Amniotic stem cell (primary cell): ENCODE measurements at regions not wholly inside any gene's neighbourhood (a gene's known extent, or its start where the extent isn't known, plus 50 kb on each side); places are given as distances from the start of the nearest gene placed in this dataset.
"Not testable (repeated sequence)": the region's sequence is repeated elsewhere in the genome, so short reads cannot be mapped to it uniquely, and the experiment has no call there.

Source experiments
- DNase-seq: peaks from one replicate; lab custom pipeline; 2025; lab: John Stamatoyannopoulos, UW

DNA sequence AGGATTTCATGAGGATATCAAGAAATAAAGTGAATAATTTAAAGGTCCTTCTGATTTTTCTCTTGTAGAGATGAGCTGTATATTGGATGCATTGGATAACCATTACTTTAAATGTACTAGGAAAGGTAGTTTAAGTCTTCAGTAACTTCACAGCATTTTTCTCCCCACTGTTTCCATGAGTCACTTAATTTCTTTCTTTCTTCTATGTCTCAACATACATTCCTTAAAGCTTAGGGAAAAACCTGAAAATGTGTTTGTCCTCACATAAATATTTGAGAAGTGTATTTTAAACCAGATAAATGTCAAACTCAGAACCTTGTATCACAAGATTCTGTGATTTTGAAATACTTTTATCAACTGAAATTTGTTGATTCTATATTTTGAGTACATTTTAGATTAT is 1970.2 kb upstream of the FLRT2 start:
- no peak for DNase-seq

DNA sequence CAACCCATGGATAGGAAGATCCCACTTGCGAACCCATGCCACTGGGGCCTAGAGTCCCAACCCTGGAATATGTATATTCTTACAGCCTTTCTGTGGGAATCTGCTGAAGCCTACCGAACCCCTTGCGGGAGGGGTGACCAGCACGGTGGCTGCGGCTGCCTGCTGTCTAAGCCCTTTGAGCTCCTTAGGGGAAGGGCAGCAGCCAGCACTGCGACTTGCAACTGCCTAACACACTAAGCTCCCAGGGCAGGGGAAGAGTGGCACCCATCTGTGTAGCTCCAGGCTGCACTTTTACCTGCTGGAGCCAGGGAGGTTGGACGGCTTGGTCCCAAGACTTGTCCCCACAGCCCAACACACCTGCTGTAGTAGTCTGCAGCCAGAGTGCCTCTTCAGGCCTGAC is 1968.7 kb upstream of the FLRT2 start:
- DNase-seq, result no peak

DNA sequence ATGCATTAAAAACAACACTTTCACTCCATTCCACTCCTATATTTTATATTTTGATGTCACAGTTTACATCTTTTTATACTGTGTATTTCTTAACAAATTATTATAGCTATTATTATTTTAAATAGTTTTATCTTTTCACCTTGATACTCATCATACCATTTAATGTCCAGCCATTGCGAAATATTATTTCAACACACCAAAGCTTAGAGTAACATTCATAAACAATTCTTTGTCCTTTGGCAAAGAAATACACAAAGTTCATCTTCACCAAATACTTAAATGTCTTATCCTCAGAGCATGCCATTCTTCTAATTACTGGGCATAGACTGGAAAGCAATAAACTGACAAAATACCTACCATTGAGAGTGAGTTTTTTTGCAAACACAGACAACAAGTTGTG is 1963.4 kb upstream of the FLRT2 start:
- DNase-seq, result no peak

DNA sequence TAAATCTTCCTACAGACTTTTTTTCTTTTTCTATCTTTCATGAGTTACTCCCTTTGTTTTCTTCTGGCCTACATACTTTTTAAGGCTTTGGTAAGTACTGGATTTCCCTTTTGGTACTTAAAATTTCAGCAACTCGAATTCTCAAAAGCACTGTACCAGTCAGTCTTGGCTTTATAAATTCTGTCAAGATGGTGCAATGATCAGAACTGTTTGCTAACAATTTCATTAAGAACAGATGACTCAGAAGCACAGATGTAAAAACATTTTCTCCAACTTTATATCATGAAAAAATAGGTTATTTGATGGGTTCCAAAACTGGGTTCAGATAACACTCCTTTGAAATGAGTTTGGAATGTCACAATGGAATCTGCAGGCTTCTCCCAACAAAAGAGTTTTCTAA is 1961.8 kb upstream of the FLRT2 start:
- no peak for DNase-seq

DNA sequence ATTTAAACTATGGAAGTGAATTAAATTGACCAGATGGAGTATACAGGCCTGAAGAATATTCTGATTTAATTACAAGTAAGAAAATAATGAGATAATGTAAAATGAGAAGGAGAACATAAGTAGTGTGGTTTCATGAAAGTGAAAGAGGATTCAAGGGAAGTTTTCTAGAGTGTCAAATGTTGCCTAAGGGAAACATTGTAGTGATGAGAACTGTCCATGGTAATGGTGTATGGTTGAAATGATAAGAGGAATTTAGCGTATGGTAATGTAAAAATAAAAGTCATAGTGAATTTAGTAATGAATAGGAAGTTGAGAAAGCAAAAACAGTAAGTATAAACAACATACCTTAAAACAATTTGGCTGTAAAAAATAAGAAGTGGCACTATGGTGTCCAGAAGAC is 1954.6 kb upstream of the FLRT2 start:
- no peak for DNase-seq

DNA sequence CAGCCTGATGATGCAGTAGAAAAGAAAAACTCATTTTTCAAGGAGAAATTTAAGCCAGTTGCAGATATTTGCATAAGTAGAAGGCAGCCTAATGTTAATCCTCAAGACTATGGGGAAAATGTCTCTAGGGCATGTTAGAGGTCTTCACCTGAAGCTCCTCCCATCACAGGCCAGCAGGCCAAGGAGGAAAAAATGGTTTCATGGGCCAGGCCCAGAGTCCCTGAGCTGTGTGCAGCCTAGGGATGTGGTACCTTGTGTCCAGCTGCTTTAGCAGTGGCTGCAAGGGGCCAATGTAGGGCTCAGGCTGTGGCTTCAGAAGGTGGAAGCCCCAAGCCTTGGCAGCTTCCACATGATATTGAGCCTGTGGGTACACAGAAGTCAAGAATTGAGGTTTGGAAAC is 1946.7 kb upstream of the FLRT2 start:
- no peak for DNase-seq

DNA sequence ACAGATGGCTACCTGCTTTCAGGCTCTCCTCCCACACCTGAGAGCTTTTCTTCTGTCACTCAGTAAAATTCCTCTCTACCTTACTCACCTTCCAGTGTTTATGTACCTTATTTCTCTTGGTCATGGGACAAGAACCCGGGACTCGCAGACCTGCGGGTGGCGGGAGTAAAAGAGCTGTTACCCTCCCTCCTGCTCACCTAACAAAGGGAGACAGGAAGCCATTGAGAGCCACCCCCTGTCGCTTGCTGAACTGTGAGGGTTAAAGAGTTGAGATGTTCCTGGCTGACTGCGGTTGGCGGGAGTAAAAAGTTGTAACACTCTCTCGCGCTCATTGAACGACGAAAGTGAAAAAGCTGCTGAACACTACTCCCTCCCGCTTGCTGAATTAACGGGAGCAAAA is 1935.1 kb upstream of the FLRT2 start:
- no peak for DNase-seq

DNA sequence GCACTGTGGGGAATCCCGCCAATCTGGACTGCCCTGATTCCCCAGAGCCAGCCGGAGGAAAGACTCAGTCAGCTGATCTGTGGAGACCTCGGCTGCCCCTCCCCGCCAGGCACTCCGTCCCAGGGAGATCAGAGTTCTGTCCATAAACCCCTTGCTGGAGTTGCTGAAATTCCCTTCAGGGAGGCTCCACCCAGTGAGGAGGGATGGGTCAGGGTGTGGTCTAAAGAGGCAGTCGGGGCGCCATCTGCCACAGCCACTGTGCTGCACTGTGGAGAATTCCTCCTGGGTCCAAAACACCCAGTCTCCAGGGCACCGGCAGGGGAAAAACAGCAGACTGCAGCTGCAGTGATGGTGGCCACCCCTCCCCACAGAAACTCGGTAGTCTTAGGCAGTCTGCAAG is 1922.3 kb upstream of the FLRT2 start:
- DNase-seq, result no peak

DNA sequence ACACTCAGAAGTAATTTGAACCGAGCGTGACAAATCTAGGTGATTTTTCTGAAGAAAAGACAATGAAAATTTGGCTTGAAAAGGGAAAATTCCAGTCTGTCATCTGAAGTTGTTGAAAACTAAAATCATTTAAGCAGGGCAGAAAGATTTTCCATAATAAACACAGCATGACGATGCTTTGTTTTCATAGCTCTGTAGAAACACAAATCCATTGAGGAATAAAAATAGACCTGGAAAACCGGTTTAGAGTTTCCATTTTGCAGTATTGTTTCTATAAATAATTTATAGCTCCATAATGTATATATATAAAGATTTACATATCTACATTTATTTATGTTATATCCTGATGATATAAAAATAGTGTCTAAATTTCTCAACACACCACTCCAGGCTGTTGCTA is 1918.5 kb upstream of the FLRT2 start:
- no peak for DNase-seq

DNA sequence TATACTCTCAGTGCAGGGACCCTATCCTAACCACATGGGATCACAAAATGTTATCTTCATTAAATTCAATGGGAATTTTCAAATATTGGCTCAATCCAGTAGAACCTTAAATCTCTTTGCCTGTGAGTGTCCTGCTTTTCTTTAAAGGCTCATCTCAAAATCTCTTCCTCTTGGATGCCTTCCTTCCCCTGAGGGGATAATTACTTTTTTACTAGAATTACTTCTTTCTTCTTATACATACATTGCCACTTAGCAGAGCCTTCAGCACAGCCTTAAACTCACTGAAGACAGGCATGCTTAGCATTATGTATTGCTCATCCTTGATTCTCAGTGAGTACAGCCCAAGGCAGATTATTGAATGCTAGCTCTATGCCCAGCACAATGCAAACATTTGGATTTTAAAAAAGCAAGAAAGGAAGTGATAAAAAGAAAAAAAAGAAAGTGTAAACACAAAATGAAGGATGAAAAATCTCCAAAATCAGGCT is 1918.0 kb upstream of the FLRT2 start:
- DNase-seq, result no peak

DNA sequence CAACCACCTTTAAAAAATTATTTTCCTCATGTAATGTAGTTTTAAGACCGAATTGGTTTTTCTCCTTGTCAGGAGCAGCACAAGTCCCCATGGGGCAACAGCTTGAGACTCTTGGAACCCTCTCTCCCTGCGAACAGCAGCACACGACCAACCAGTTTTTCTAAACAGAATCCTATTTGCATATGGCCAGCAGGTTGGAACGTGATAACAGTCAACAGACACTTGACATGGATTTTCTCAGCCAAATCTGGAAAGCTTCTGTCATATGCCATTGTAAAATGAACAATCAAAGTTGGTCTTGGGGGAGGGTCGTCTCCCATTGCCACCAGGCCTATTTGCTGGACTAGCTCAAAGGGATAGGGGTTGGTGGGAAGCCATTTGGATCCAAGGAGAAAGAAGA is 1915.0 kb upstream of the FLRT2 start:
- no peak for DNase-seq

DNA sequence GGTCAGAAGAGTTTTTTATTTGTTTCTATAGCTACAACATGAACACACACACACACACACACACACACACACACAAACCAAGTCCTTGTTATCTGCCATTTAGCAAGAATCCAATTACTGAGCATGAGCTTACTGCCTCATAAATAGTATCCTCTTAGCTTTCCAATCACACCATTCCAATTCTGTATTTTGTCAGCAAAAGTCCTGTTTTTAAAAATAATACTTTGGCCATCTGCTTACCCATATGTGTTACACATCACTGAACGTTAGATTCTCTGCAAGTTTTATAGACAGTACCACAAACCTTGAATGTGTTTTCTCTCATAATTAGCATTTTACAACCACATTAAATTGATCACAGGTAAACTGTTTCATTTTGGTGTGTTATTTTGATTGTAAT is 1905.4 kb upstream of the FLRT2 start:
- DNase-seq, result no peak

DNA sequence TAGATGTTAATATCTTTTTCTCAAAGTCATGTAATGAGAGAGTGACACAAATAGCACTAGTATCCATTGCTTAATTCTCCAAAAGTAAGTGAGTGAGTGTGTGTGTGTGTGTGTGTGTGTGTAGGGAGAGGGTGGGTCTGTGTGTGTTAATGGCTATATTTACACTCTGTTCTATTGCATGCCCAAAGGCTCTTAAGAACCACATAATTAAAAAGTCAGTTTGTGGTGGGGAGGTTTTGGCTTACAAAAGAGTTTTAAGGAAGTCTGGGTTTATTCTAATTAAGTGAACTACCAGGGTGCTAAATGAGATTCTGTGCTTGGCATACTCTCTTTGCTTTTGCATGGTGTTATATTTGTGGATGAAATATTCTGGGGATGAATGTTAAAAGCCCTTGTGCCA is 1897.6 kb upstream of the FLRT2 start:
- DNase-seq, result no peak

DNA sequence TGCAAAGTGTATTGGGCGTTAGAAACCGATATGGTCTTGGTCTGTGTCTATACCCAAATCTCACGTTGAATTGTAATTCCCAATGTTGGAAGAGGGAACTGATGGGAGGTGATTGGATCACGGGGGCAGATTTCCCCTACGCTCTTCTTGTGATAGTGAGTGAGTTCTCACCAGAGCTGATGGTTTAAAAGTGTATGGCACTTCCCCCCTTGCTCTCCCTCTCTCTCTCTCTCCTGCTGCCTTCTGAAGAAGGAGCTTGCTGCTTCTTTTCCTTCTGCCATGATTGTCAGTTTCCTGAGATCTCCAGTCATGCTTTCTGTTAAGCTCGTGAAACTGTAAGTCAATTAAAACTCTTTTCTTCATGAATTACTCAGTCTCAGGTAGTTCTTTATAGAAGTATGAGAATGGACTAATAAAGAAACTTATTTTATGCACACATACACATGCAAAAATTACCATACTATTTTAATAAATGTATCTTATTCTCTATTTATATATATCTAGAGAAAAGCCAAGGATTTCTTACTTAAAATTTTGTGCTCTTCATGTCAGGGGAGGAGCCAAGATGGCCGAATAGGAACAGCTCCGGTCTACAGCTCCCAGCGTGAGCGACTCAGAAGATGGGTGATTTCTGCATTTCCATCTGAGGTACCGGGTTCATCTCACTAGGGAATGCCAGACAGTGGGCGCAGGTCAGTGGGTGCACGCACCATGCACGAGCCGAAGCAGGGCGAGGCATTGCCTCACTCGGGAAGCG is 1891.0 kb upstream of the FLRT2 start:
- no peak for DNase-seq

DNA sequence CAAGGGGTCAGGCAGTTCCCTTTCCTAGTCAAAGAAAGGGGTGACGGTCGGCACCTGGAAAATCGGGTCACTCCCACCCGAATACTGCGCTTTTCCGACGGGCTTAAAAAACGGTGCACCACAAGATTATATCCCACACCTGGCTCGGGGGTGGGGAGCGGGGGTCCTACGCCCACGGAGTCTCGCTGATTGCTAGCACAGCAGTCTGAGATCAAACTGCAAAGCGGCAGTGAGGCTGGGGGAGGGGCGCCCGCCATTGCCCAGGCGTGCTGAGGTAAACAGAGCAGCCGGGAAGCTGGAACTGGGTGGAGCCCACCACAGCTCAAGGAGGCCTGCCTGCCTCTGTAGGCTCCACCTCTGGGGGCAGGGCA is 1890.5 kb upstream of the FLRT2 start:
- not testable (repeated sequence) for DNase-seq

DNA sequence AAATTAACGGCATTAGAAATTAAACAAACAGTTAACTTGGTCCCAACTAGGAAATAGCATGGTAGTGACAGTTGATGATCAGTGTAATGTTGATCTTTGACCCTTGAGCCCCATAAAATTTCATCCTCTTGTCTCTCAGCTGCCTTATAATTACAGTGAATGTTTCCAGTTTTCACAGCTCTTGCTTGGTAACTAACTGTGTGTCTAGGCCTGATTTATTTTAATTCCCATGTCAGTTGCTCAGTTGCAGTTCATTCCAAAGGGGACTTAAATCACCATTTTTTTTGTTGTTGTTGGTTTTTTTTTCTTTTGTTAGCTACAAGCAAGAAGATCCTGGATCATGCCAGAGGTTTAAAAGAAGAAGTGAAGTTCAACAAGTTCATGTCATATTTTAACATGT is 1883.7 kb upstream of the FLRT2 start:
- no peak for DNase-seq

DNA sequence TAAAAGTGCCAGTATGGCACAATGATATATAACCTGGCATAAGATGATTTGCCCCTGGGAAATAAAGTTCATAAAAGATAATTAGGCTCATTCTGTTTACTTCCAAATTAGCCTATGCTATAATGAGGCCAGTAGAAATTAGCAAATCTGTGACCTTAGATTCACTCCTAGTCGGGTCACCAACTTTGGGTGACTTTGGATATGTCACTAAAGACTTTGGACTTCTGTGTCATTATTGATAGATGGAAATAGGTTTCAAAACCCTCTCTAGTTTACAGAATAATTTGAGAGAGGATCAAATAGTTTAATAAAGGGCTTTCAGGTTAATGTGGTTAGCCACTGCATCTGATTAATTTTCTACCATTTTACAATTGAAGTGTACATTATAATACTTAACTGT is 1869.3 kb upstream of the FLRT2 start:
- no peak for DNase-seq

DNA sequence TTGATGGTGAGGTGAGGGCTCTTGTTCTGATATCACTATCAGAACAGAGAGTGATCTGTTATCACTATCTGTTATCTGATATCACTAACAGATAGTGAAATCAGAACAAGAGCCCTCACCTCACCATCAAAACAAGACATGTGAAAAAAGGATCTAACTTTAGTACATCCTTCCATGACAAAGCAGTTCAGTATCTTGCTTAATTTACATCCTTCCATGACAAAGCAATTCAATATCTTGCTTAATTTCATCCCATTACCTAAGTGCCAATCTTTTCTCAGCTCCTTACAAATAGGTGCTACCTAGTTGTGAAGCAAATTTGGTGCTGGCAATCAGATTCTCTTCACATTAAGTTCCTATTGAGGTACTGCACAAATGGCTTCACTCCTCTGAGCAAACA is 1865.6 kb upstream of the FLRT2 start:
- DNase-seq, result no peak

DNA sequence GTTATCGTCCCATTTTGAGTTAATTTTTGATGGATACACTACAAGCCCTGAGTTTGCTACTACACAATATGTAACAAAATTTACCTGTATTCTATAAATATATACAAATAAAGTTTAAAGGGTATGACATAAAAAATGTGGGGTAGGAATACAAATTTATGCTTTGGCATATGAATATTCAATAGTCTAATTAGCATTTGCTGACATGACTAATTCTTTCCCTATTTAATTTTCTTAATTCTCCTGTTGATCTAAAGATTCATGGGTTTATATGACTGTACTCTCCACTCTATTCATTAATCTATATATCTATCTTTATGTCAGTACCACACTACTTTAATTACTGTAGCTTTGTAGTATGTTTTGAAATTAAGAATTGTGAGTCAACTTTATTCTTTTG is 1840.7 kb upstream of the FLRT2 start:
- no peak for DNase-seq

DNA sequence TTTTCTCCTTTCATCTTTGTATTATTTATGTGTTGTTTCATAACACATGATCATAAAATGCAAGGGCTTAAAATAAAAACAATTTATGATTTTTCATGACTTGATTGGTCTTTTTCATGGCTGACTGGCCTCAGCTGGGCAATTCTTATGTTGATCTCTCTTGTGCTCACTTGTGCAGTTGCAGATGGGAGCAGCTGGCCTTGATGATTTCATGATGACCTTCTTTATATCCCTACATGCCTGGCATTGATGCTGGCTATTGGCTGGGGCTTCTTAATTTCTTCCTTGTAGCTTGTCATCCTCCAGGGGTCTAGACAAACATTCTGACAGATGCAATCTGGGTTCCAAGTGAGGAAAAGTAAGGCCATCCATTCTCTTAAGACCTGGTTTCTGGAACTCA is 1832.8 kb upstream of the FLRT2 start:
- DNase-seq, result no peak

DNA sequence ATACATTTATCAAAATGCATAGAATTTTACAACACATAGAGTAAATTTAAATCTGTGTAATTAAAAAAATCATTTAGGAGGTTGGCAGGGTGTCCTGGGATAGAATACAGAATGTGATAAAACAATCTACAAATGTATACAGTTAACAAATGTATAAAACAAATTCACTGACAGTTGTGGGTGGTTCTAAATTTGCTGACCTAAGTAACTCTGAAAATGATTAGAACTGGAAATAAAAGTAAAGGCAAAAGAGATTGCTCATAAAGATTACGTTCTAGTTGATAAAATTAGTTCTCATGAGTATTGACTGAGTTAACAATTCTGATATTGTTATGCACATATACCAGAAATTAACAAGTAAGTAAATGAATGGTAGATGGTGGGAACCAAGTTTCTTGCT is 1827.3 kb upstream of the FLRT2 start:
- DNase-seq, result no peak

DNA sequence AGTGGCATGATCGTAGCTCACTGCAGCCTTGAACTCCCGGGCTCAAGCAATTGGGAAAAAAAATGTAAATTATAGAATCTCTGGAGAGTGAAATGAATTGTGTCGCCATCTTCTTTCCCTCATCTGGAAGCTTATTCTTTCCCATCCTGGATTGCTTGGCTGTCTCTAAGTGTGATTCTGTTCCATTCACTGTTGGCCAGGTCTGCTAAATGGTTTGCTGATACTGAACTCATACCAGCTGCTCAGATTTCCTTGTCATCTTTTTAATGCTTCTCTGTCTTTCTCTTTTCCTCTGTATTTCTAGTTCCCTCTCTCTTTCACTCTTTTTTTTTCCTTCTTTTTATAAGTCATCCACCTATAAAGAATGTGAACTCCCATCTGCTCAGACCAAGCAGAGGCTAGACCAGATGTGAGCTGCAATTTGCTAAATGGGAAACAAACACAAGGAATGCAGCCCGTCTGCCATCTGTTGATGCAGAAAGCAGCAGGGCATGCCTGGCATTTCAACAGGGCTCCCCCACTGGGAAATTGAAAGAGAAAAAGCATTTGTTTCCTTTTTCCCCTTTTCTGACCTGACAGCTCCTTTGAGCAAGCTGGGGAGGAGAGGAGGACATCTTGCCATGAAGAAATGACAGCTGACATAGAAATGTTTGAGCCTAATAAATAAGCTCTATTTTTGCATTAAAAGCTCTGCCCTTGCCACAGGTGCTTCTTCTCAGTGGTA is 1823.6 kb upstream of the FLRT2 start:
- DNase-seq, result no peak

DNA sequence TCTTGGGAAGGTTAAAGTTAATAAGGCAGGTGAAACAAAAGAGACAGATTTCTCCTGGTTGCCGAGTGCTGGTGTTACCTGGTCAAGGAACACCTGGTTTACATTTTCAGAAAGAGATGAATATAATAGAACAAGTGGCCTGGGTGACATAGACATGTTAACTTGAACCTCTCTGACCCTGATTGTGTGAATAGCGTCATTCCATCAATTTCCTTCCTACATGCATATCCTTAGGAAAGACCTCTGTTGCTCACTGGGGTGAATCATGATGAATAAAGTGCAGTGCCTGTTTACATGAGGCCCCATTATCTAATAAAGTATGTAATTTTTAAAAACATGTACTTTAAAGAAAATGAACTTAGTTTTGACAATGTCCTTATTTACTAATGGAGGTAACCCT is 1822.9 kb upstream of the FLRT2 start:
- DNase-seq, result no peak

DNA sequence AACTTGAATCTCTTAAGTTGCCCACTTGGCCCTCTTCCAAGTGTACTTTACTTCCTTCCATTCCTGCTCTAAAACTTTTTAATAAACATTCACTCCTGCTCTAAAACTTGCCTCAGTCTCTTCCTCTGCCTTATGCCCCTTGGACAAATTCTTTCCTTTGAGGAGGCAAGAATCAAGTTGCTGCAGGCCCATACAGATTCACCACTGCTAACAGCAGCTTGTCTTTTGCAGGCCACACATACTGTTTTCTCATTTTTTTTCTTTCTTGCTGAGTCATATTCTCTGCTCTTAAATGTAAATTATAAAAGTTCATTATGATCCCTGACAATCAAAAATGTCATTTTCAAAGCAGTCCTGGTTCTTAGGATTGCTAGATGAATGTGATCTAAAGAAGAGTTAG is 1820.8 kb upstream of the FLRT2 start:
- no peak for DNase-seq
